Hepatocyte (in vitro differentiated cells): ENCODE measurements at regions not wholly inside any gene's neighbourhood (a gene's known extent, or its start where the extent isn't known, plus 50 kb on each side); places are given as distances from the start of the nearest gene placed in this dataset.

ENCODE experiments used
- DNase-seq: peaks from one replicate; pipeline ENCODE4 v3.0.0-alpha.2; 2016; ENCODE audit warnings: low spot score
- H2AFZ ChIP-seq: fragments of 200-600 bp; sonication (generic); 2 replicates; pipeline ENCODE4 v1.6.0; 2016; ENCODE audit warnings: antibody characterized with exemption, mild to moderate bottlenecking
- H3K27ac ChIP-seq: fragments of 200-600 bp; sonication (generic); 2 replicates; pipeline ENCODE4 v1.5.1; 2016; ENCODE audit warnings: mild to moderate bottlenecking
- H3K27me3 ChIP-seq: fragments of 200-600 bp; sonication (generic); 2 replicates; pipeline ENCODE4 v1.6.1; 2016
- H3K36me3 ChIP-seq: fragments of 200-600 bp; sonication (generic); replicated peaks from 2 replicates; pipeline ENCODE4 v1.5.1; 2016; ENCODE audit warnings: low read depth; ENCODE audit not compliant: insufficient read depth
- H3K4me1 ChIP-seq: fragments of 200-600 bp; sonication (generic); 2 replicates; pipeline ENCODE4 v1.5.1; 2016; ENCODE audit warnings: mild to moderate bottlenecking, moderate library complexity; ENCODE audit not compliant: insufficient read depth
- H3K4me2 ChIP-seq: fragments of 200-600 bp; sonication (generic); 2 replicates; pipeline ENCODE4 v1.6.0; 2016
- H3K4me3 ChIP-seq: fragments of 200-600 bp; sonication (generic); 2 replicates; pipeline ENCODE4 v1.5.1; 2016; ENCODE audit warnings: mild to moderate bottlenecking
- H3K79me2 ChIP-seq: fragments of 200-600 bp; sonication (generic); 2 replicates; pipeline ENCODE4 v1.6.0; 2017; ENCODE audit warnings: mild to moderate bottlenecking
- H3K9me2 ChIP-seq: fragments of 200-600 bp; sonication (generic); replicated peaks from 2 replicates; pipeline ENCODE4 v1.6.0; 2017; ENCODE audit warnings: mild to moderate bottlenecking; ENCODE audit not compliant: insufficient read depth
- H3K9me3 ChIP-seq: fragments of 200-600 bp; sonication (generic); 2 replicates; pipeline ENCODE4 v1.5.1; 2016; ENCODE audit warnings: low read depth, mild to moderate bottlenecking
- H4K20me1 ChIP-seq: fragments of 200-600 bp; sonication (generic); 2 replicates; pipeline ENCODE4 v1.6.0; 2016; ENCODE audit warnings: mild to moderate bottlenecking; ENCODE audit not compliant: insufficient read depth, poor library complexity, severe bottlenecking
- CTCF ChIP-seq: fragments of 200-600 bp; sonication (generic); IDR thresholded peaks from 2 replicates; pipeline ENCODE4 v1.5.1; 2016; ENCODE audit warnings: antibody characterized with exemption, mild to moderate bottlenecking; ENCODE audit not compliant: poor library complexity
- EZH2 ChIP-seq: fragments of 200-600 bp; sonication (generic); IDR thresholded peaks from 2 replicates; pipeline ENCODE4 v1.6.1; 2016; ENCODE audit warnings: antibody characterized with exemption, mild to moderate bottlenecking, borderline replicate concordance
- EZH2phosphoT487 ChIP-seq: fragments of 200-600 bp; sonication (generic); IDR thresholded peaks from one replicate; pipeline ENCODE4 v1.6.1; 2018; ENCODE audit warnings: antibody characterized with exemption, mild to moderate bottlenecking, low read depth, moderate library complexity; ENCODE audit not compliant: unreplicated experiment, severe bottlenecking
- WGBS: methylation state at CpG from one replicate; pipeline ENCODE4 v1.1.6; 2016; ENCODE audit warnings: low lambda C conversion rate; ENCODE audit errors: missing lambda C conversion rate; 5-methylcytosine and 5-hydroxymethylcytosine counted together

GRCh38 chr1:91162613-91163012 is 140.8 kb upstream of the ZNF644 start:
- WGBS, result 100% methylated on average over 3 of the region's 3 CpGs

GRCh38 chr1:91161749-91162148 is 139.9 kb upstream of the ZNF644 start:
- Histone ChIP-seq H3K27me3 (no peaks in the 10 kb centered on the region), H3K9me2 (no peaks in the 10 kb centered on the region), H3K79me2 (no peaks in the 10 kb centered on the region), H3K4me1 (no peaks in the 10 kb centered on the region), H3K4me2 (no peak overlapping the region), H3K4me3 (no peak overlapping the region), H2AFZ (no peak overlapping the region), H4K20me1 (no peaks in the 10 kb centered on the region), H3K9me3 (no peaks in the 10 kb centered on the region), H3K27ac (no peak overlapping the region), H3K36me3 (no peaks in the 10 kb centered on the region)
- no peak for DNase-seq
- TF ChIP-seq EZH2 (no peak), EZH2phosphoT487 (no peak), CTCF (no peak)
- 49% methylated on average over 4 of the region's 4 CpGs for WGBS

More at GRCh38 chr1:91162613-91163012, 140.8 kb upstream of the ZNF644 start:
- Histone ChIP-seq H2AFZ (no peak overlapping the region), H3K79me2 (no peaks in the 10 kb centered on the region), H3K9me2 (no peaks in the 10 kb centered on the region), H3K36me3 (no peaks in the 10 kb centered on the region), H3K9me3 (no peaks in the 10 kb centered on the region), H3K4me1 (no peaks in the 10 kb centered on the region), H4K20me1 (no peaks in the 10 kb centered on the region), H3K27ac (no peak overlapping the region), H3K27me3 (no peaks in the 10 kb centered on the region), H3K4me2 (no peak overlapping the region), H3K4me3 (no peak overlapping the region)
- no peak for DNase-seq
- no peak for TF ChIP-seq EZH2

GRCh38 chr1:91161166-91161565 is 139.3 kb upstream of the ZNF644 start:
- no peak overlapping the region for H2AFZ ChIP-seq
- no peak for DNase-seq
- no peaks in the 10 kb centered on the region for H3K9me2 ChIP-seq
- no peaks in the 10 kb centered on the region for H3K79me2 ChIP-seq
- no peak for TF ChIP-seq EZH2
- no peak for TF ChIP-seq EZH2phosphoT487
- no peak for TF ChIP-seq CTCF
- WGBS, result 72% methylated on average over 9 of the region's 9 CpGs
- no peaks in the 10 kb centered on the region for H4K20me1 ChIP-seq
- H3K27ac ChIP-seq, result no peak overlapping the region
- H3K4me1 ChIP-seq, result no peaks in the 10 kb centered on the region
- H3K4me3 ChIP-seq, result no peak overlapping the region
- no peaks in the 10 kb centered on the region for H3K27me3 ChIP-seq
- no peaks in the 10 kb centered on the region for H3K36me3 ChIP-seq
- H3K9me3 ChIP-seq, result no peaks in the 10 kb centered on the region
- no peak overlapping the region for H3K4me2 ChIP-seq

GRCh38 chr1:91160363-91161075 is 138.7 kb upstream of the ZNF644 start:
- Histone ChIP-seq H3K4me1 (no peaks in the 10 kb centered on the region), H3K36me3 (no peaks in the 10 kb centered on the region), H2AFZ (no peak overlapping the region), H3K27me3 (no peaks in the 10 kb centered on the region), H3K4me3 (no peak overlapping the region), H3K79me2 (no peaks in the 10 kb centered on the region), H4K20me1 (no peaks in the 10 kb centered on the region), H3K9me2 (no peaks in the 10 kb centered on the region), H3K4me2 (no peak overlapping the region), H3K27ac (no peak overlapping the region), H3K9me3 (no peaks in the 10 kb centered on the region)
- TF ChIP-seq EZH2 (no peak), CTCF (no peak), EZH2phosphoT487 (no peak)
- 90% methylated on average over 14 of the region's 14 CpGs for WGBS
- DNase-seq, result no peak
